MV-4-11 (cell line): ENCODE measurements at regions not wholly inside any gene's neighbourhood (a gene's known extent, or its start where the extent isn't known, plus 50 kb on each side); places are given as distances from the start of the nearest gene placed in this dataset.

ENCODE experiments used
- DNase-seq: peaks from one replicate; lab custom pipeline; 2025; lab: John Stamatoyannopoulos, UW

- DNase-seq: no peak
Observed at GRCh38 chr1:38539931-38540330, 319.6 kb downstream of the RRAGC start.

GRCh38 chr1:38538834-38539233 lies 320.7 kb downstream of the RRAGC start:
- DNase-seq: no peak

- DNase-seq: no peak
Observed at GRCh38 chr1:38536089-38536488, 323.5 kb downstream of the RRAGC start.

GRCh38 chr1:38534473-38534823 lies 325.1 kb downstream of the RRAGC start:
- no peak for DNase-seq

GRCh38 chr1:38533772-38534472 lies 325.6 kb downstream of the RRAGC start:
- DNase-seq: no peak

- DNase-seq: no peak
Observed at GRCh38 chr1:38530957-38531356, 328.6 kb downstream of the RRAGC start.

- no peak for DNase-seq
Observed at GRCh38 chr1:38529946-38530345, 329.6 kb downstream of the RRAGC start.

- DNase-seq: no peak
Observed at GRCh38 chr1:38529391-38529790, 330.2 kb downstream of the RRAGC start.

- DNase-seq: no peak
Observed at GRCh38 chr1:38528623-38529022, 330.9 kb downstream of the RRAGC start.

- no peak for DNase-seq
Observed at GRCh38 chr1:38527373-38527966, 332.1 kb downstream of the RRAGC start.

- DNase-seq: no peak
Observed at GRCh38 chr1:38526046-38526445, 333.5 kb downstream of the RRAGC start.

- DNase-seq: no peak
Observed at GRCh38 chr1:38525343-38526043, 334.1 kb downstream of the RRAGC start.

GRCh38 chr1:38524025-38524641 lies 335.4 kb downstream of the RRAGC start:
- no peak for DNase-seq

- no peak for DNase-seq
Observed at GRCh38 chr1:38523568-38523939, 336.0 kb downstream of the RRAGC start.

GRCh38 chr1:38522915-38523567 lies 336.5 kb downstream of the RRAGC start:
- DNase-seq: no peak

- DNase-seq: no peak
Observed at GRCh38 chr1:38516560-38516959, 343.0 kb downstream of the RRAGC start.

GRCh38 chr1:38512789-38513188 lies 346.8 kb downstream of the RRAGC start:
- DNase-seq: no peak

GRCh38 chr1:38512024-38512767 lies 347.4 kb downstream of the RRAGC start:
- DNase-seq: no peak

- DNase-seq: no peak
Observed at GRCh38 chr1:38508232-38508631, 351.3 kb downstream of the RRAGC start.

GRCh38 chr1:38507563-38507962 lies 352.0 kb downstream of the RRAGC start:
- no peak for DNase-seq

GRCh38 chr1:38505944-38506343 lies 353.6 kb downstream of the RRAGC start:
- no peak for DNase-seq

GRCh38 chr1:38502758-38503157 lies 356.8 kb downstream of the RRAGC start:
- no peak for DNase-seq
